K562 (cell line): ENCODE measurements at regions not wholly inside any gene's neighbourhood (a gene's known extent, or its start where the extent isn't known, plus 50 kb on each side); places are given as distances from the start of the nearest gene placed in this dataset.

Experiments used
- ATAC-seq: fragments of 200-7000 bp; cut with Tn5 transposase; 3 replicates; pipeline ENCODE4 v1.9.1; 2020; ENCODE audit warnings: moderate library complexity
- BruUV-seq: library from RNA; stranded (reverse); fragments of 400-500 nt; replicated peaks from 2 replicates; lab custom pipeline; 2021; lab: Mats Ljungman, UMichigan
- CTCF ChIA-PET: fragments of 300-600 bp; formaldehyde crosslinking; extraction: SDS; loops from one replicate; lab custom pipeline; 2021; ENCODE audit warnings: low intra/inter-chr PET ratio; lab: Yijun Ruan, JAX
- POLR2A ChIA-PET: fragments of 300-600, 350-650 bp; sonication (Branson Sonifier 250); formaldehyde crosslinking; extraction: SDS; loops from one replicate; lab custom pipeline; 2021; ENCODE audit warnings: antibody characterized with exemption, inconsistent platforms; lab: Yijun Ruan, JAX
- DNase-seq, 4 experiments: peaks; one replicate each; pipeline versions ENCODE4 v3.0.0 to v3.0.0-alpha.2; 2011 to 2018; ENCODE audit warnings: low spot score in 3 of 4, mixed read lengths in 3 of 4; ENCODE audit errors: extremely low read depth in 1 of 4
- FAIRE-seq: peaks from 2 replicates; lab custom pipeline; 2011; peaks lifted over from hg19 to GRCh38; lab: Jason Lieb, UNC
- H2AFZ ChIP-seq: 2 replicates; pipeline ENCODE4 v1.6.0; 2011; ENCODE audit warnings: low read depth, low read length, control low read depth, inconsistent platforms
- H3K27ac ChIP-seq: fragments of 200-600 bp; 3 replicates; pipeline ENCODE4 v1.8.0; 2011; ENCODE audit warnings: low read depth, mild to moderate bottlenecking, control low read depth, inconsistent platforms, low read length, moderate library complexity, mixed read lengths; ENCODE audit errors: extremely low read depth
- H3K27me3 ChIP-seq, 2 experiments: fragments of 300-600 bp in 1 of 2; 2 replicates in 1 of 2; 3 replicates in 1 of 2; pipeline versions ENCODE4 v1.6.0 to v1.8.0; 2011; ENCODE audit warnings: inconsistent platforms in 2 of 2, low read length in 2 of 2, mild to moderate bottlenecking in 1 of 2, mixed read lengths in 1 of 2, moderate library complexity in 1 of 2; ENCODE audit not compliant: control insufficient read depth in 2 of 2, insufficient read depth in 2 of 2
- H3K36me3 ChIP-seq: fragments of 300-600 bp; 3 replicates; pipeline ENCODE4 v1.8.0; 2011; ENCODE audit warnings: mild to moderate bottlenecking, low read length, inconsistent platforms; ENCODE audit not compliant: control insufficient read depth, insufficient read depth
- H3K4me1 ChIP-seq, 2 experiments: fragments of 200-600 bp in 1 of 2; replicated peaks in 1 of 2; 2 replicates in 1 of 2; 3 replicates in 1 of 2; pipeline versions ENCODE4 v1.5.1 to v1.8.0; 2011; ENCODE audit warnings: inconsistent platforms in 2 of 2, low read length in 2 of 2, mild to moderate bottlenecking in 1 of 2, mixed read lengths in 1 of 2, moderate library complexity in 1 of 2; ENCODE audit not compliant: control insufficient read depth in 2 of 2, insufficient read depth in 2 of 2
- H3K4me2 ChIP-seq: 2 replicates; pipeline ENCODE4 v1.6.1; 2011; ENCODE audit warnings: low read length, control low read depth, inconsistent platforms, mixed read lengths; ENCODE audit not compliant: insufficient read depth
- H3K4me3 ChIP-seq: fragments of 200-600 bp; sonication (generic), shearing (Covaris generic); 2 replicates; pipeline ENCODE4 v1.5.1; 2016; ENCODE audit warnings: control low read depth, inconsistent platforms
- H3K79me2 ChIP-seq: fragments of 200-600 bp; 3 replicates; pipeline ENCODE4 v1.8.0; 2011; ENCODE audit warnings: low read length, inconsistent platforms; ENCODE audit not compliant: control insufficient read depth, insufficient read depth
- H3K9ac ChIP-seq, 2 experiments: 2 replicates each; pipeline versions ENCODE4 v1.6.0 to v1.6.1; 2011; ENCODE audit warnings: low read depth in 2 of 2, low read length in 2 of 2, control low read depth in 1 of 2, inconsistent platforms in 1 of 2, mild to moderate bottlenecking in 1 of 2, mixed read lengths in 1 of 2; ENCODE audit not compliant: insufficient read depth in 1 of 2
- H3K9me1 ChIP-seq: one replicate; pipeline ENCODE4 v1.6.0; 2011; ENCODE audit warnings: inconsistent platforms, mild to moderate bottlenecking, low read length, moderate library complexity; ENCODE audit not compliant: control insufficient read depth, insufficient read depth
- H3K9me3 ChIP-seq: replicated peaks from 2 replicates; pipeline ENCODE4 v1.5.1; 2011; ENCODE audit warnings: low read depth, low read length, inconsistent platforms; ENCODE audit not compliant: control insufficient read depth, insufficient read depth
- H4K20me1 ChIP-seq: replicated peaks from 2 replicates; pipeline ENCODE4 v1.6.1; 2011; ENCODE audit warnings: low read length, inconsistent platforms, mixed read lengths; ENCODE audit not compliant: control insufficient read depth, insufficient read depth
- BACH1 ChIP-seq: fragments of 200-800 bp; sonication (Bioruptor generic); IDR thresholded peaks from 2 replicates; pipeline ENCODE4 v1.6.1; 2016; ENCODE audit warnings: missing genetic modification characterization, missing compliant biosample characterization
- JUNB ChIP-seq: fragments of 450-650 bp; formaldehyde crosslinking; conservative IDR thresholded peaks from 2 replicates; pipeline ENCODE4 v1.4.0; 2020; ENCODE audit warnings: mild to moderate bottlenecking
- NCOA2 ChIP-seq, 2 experiments: fragments of 450-650 bp; IDR thresholded peaks; 2 replicates each; pipeline ENCODE4 v1.6.1; 2018; ENCODE audit warnings: mild to moderate bottlenecking in 2 of 2, moderate library complexity in 1 of 2; ENCODE audit not compliant: partially characterized antibody in 2 of 2
- NFATC3 ChIP-seq: fragments of 450-650 bp; IDR thresholded peaks from 2 replicates; pipeline ENCODE4 v1.6.1; 2017; ENCODE audit warnings: mild to moderate bottlenecking
- PHTF2 ChIP-seq: fragments of 250-450 bp; sonication (Bioruptor Pico); IDR thresholded peaks from 2 replicates; pipeline ENCODE4 v1.5.0; 2021; ENCODE audit warnings: mild to moderate bottlenecking
- PTRF ChIP-seq: fragments of 450-650 bp; IDR thresholded peaks from 2 replicates; pipeline ENCODE4 v1.6.1; 2016; ENCODE audit warnings: mild to moderate bottlenecking, missing genetic modification characterization, missing compliant biosample characterization
- SMARCA4 ChIP-seq: fragments of 450-650 bp; IDR thresholded peaks from 2 replicates; pipeline ENCODE4 v1.6.1; 2016
- STAG1 ChIP-seq: sonication (generic); formaldehyde crosslinking; IDR thresholded peaks from 2 replicates; pipeline ENCODE4 v1.5.0; 2020; ENCODE audit warnings: missing genetic modification reagents, borderline replicate concordance
- TGIF2 ChIP-seq: sonication (generic); formaldehyde crosslinking; IDR thresholded peaks from 2 replicates; pipeline ENCODE4 v1.8.1; 2022; ENCODE audit warnings: mild to moderate bottlenecking, missing genetic modification reagents, moderate library complexity
- ZC3H8 ChIP-seq: fragments of 450-650 bp; IDR thresholded peaks from 2 replicates; pipeline ENCODE4 v1.6.1; 2017
- ZNF124 ChIP-seq: sonication (generic); formaldehyde crosslinking; IDR thresholded peaks from 2 replicates; pipeline ENCODE4 v1.8.1; 2022; ENCODE audit warnings: missing genetic modification reagents
- ZNF134 ChIP-seq: fragments of 250-450 bp; sonication (Bioruptor Pico); conservative IDR thresholded peaks from 2 replicates; pipeline ENCODE4 v1.4.0; 2020
- ZNF57 ChIP-seq: fragments of 450-650 bp; formaldehyde crosslinking; IDR thresholded peaks from 2 replicates; pipeline ENCODE4 v1.4.0; 2020; ENCODE audit warnings: mild to moderate bottlenecking, moderate library complexity
- ZNF717 ChIP-seq: fragments of 250-450 bp; sonication (Bioruptor Pico); IDR thresholded peaks from 2 replicates; pipeline ENCODE4 v1.5.0; 2021
- WGBS: fragments of 100-300 bp; shearing (Covaris generic); methylation state at CpG from one replicate; pipeline ENCODE4 v1.1.6; 2016; ENCODE audit warnings: low coverage, mixed read lengths; ENCODE audit not compliant: insufficient coverage; ENCODE audit errors: missing lambda C conversion rate; 5-methylcytosine and 5-hydroxymethylcytosine counted together
- in situ Hi-C: fragments of 300-500 bp; cut with MboI; formaldehyde crosslinking; loops from 4 replicates; pipeline ENCODE4 v1.15.0; 2018; ENCODE audit warnings: inconsistent platforms, mixed read lengths
- intact Hi-C: fragments of 100-400 bp; cut with micrococcal nuclease; formaldehyde crosslinking; loops from 2 replicates; pipeline ENCODE4 v1.14.2; 2022
- TF ChIP-seq, protein P1 (sequence below): fragments of 250-450 bp; sonication (Bioruptor Pico); IDR thresholded peaks from 2 replicates; pipeline ENCODE4 v1.8.0; 2022; ENCODE audit warnings: inconsistent platforms, mild to moderate bottlenecking, moderate library complexity, borderline replicate concordance
- TF ChIP-seq, protein P2 (sequence below): fragments of 200-800 bp; sonication (Bioruptor generic); IDR thresholded peaks from 2 replicates; pipeline ENCODE4 v1.6.1; 2017; ENCODE audit warnings: missing genetic modification characterization, missing compliant biosample characterization
- TF ChIP-seq, protein P3 (sequence below): fragments of 450-650 bp; IDR thresholded peaks from 2 replicates; pipeline ENCODE4 v1.7.0; 2016; ENCODE audit warnings: borderline replicate concordance

DNA sequence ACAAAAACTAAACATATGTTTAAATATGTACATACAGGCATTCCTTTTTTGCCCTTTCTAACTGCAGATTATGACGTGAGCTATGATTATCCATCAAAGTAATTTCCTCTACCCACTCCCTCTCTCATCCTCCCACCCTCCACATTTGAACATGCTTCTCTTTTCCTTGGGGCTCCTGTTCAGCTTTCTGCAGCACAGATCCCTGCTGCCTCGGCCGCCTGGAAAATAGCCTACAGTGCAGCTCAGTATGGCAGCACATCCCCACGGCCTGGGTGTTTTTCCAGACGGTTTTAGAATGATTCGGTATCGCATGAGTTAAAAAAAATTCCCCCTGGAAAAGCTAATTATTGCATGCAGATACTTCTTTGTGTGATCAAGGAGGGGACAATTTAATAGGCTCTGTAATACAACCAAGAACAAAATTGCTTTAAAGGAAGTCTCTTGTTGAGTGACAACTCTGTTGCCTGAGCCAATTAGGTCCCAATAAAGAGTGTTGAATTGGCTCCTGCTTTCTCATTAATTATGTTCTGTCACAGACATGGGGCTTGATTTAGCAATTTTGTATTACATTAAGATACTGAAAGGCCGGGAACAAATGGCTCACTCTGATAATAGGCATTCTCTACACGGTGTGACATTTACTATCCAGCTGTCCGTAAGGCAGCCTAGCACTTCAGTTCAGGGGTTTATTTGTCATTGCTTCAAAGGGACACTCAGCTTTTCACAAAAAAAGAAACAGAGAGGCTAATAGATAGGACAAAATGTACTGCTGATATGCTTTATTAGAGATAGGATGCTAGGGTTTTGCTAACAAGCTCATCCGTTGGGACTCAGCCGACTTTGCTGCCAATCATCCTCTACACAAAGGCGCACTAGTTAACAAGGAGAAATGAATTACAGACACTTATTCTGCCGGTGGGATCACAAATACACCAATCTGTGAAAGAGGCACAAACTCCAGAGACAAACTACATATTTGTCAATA lies 285.8 kb upstream of the G2E3 start:
- intact Hi-C loops = no loop called here
- in situ Hi-C loops = no loop called here
- CTCF ChIA-PET = no interaction called here

More for the DNA sequence above, 285.8 kb upstream of the G2E3 start:
- H3K4me3 ChIP-seq = no peak overlapping the region
- no peaks in the 10 kb centered on the region for H3K9me1 ChIP-seq
- H4K20me1 ChIP-seq = no peaks in the 10 kb centered on the region
- no peaks in the 10 kb centered on the region for H3K9me3 ChIP-seq
- no peak overlapping the region for H3K27ac ChIP-seq
- BruUV-seq = no TSS peak
- H2AFZ ChIP-seq = no peak overlapping the region
- POLR2A ChIA-PET = no interaction called here
- H3K4me2 ChIP-seq = no peak overlapping the region
- no peaks in the 10 kb centered on the region for H3K27me3 ChIP-seq
- TF ChIP-seq ZC3H8 (no peak), NCOA2 (IDR thresholded peaks at IDR 0.05; ENCODE audit: partially characterized antibody in 2 of 2) (no peak), ZNF134 (CRISPR knock-in tag) (no peak), NFATC3 (no peak), ZNF57 (no peak), ZNF124 (CRISPR knock-in tag) (no peak), PTRF (tag) (no peak), ZNF717 (no peak), BACH1 (tag) (no peak), PHTF2 (CRISPR knock-in tag) (no peak), JUNB (CRISPR knock-in tag) (no peak), TGIF2 (CRISPR knock-in tag) (no peak), SMARCA4 (no peak), STAG1 (no peak)
- TF ChIP-seq, protein P1, sequence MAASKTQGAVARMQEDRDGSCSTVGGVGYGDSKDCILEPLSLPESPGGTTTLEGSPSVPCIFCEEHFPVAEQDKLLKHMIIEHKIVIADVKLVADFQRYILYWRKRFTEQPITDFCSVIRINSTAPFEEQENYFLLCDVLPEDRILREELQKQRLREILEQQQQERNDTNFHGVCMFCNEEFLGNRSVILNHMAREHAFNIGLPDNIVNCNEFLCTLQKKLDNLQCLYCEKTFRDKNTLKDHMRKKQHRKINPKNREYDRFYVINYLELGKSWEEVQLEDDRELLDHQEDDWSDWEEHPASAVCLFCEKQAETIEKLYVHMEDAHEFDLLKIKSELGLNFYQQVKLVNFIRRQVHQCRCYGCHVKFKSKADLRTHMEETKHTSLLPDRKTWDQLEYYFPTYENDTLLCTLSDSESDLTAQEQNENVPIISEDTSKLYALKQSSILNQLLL (CRISPR knock-in tag) = no peak
- TF ChIP-seq, protein P2, sequence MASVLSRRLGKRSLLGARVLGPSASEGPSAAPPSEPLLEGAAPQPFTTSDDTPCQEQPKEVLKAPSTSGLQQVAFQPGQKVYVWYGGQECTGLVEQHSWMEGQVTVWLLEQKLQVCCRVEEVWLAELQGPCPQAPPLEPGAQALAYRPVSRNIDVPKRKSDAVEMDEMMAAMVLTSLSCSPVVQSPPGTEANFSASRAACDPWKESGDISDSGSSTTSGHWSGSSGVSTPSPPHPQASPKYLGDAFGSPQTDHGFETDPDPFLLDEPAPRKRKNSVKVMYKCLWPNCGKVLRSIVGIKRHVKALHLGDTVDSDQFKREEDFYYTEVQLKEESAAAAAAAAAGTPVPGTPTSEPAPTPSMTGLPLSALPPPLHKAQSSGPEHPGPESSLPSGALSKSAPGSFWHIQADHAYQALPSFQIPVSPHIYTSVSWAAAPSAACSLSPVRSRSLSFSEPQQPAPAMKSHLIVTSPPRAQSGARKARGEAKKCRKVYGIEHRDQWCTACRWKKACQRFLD (CRISPR knock-in tag) = no peak
- TF ChIP-seq, protein P3, sequence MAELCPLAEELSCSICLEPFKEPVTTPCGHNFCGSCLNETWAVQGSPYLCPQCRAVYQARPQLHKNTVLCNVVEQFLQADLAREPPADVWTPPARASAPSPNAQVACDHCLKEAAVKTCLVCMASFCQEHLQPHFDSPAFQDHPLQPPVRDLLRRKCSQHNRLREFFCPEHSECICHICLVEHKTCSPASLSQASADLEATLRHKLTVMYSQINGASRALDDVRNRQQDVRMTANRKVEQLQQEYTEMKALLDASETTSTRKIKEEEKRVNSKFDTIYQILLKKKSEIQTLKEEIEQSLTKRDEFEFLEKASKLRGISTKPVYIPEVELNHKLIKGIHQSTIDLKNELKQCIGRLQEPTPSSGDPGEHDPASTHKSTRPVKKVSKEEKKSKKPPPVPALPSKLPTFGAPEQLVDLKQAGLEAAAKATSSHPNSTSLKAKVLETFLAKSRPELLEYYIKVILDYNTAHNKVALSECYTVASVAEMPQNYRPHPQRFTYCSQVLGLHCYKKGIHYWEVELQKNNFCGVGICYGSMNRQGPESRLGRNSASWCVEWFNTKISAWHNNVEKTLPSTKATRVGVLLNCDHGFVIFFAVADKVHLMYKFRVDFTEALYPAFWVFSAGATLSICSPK = no peak
- FAIRE-seq = no peak
- H3K36me3 ChIP-seq = no peaks in the 10 kb centered on the region
- no peaks in the 10 kb centered on the region for H3K79me2 ChIP-seq
- H3K9ac ChIP-seq = no peak overlapping the region
- DNase-seq = no peak
- no peak for ATAC-seq
- H3K4me1 ChIP-seq = no peaks in the 10 kb centered on the region
- WGBS = 7% methylated on average over 14 of the region's 14 CpGs
